Mucosa of rectum (tissue), 2 donors: ENCODE measurements at regions not wholly inside any gene's neighbourhood (a gene's known extent, or its start where the extent isn't known, plus 50 kb on each side); places are given as distances from the start of the nearest gene placed in this dataset.
"Not testable (repeated sequence)": the region's sequence is repeated elsewhere in the genome, so short reads cannot be mapped to it uniquely, and the experiment has no call there.

ENCODE experiments used
- H3K27ac ChIP-seq, 2 donors: one replicate each; pipeline ENCODE4 v1.7.0; 2013; ENCODE audit warnings: inconsistent platforms in 2 of 2, low read depth in 2 of 2, low read length in 2 of 2
- H3K27me3 ChIP-seq, 2 donors: one replicate each; pipeline ENCODE4 v1.7.0; 2013; ENCODE audit warnings: low read length in 2 of 2; ENCODE audit not compliant: control insufficient read depth in 2 of 2, insufficient read depth in 2 of 2
- H3K36me3 ChIP-seq, 2 donors: one replicate each; pipeline ENCODE4 v1.7.0; 2013; ENCODE audit warnings: low read length in 2 of 2; ENCODE audit not compliant: control insufficient read depth in 2 of 2, insufficient read depth in 2 of 2
- H3K4me1 ChIP-seq, 2 donors: one replicate each; pipeline ENCODE4 v1.7.0; 2013; ENCODE audit warnings: low read length in 2 of 2, mild to moderate bottlenecking in 1 of 2; ENCODE audit not compliant: control insufficient read depth in 2 of 2, insufficient read depth in 2 of 2
- H3K4me3 ChIP-seq, 2 donors: one replicate each; pipeline ENCODE4 v1.7.0; 2013; ENCODE audit warnings: low read length in 2 of 2
- H3K9ac ChIP-seq, 2 donors: one replicate each; pipeline ENCODE4 v1.7.0; 2013; ENCODE audit warnings: low read length in 2 of 2, low read depth in 1 of 2, mild to moderate bottlenecking in 1 of 2
- H3K9me3 ChIP-seq, 2 donors: one replicate each; pipeline ENCODE4 v1.7.0; 2013; ENCODE audit warnings: low read length in 2 of 2; ENCODE audit not compliant: control insufficient read depth in 2 of 2
- donor health status: healthy.
- donor health status: Normal muscosa, but diverticular disease.

DNA sequence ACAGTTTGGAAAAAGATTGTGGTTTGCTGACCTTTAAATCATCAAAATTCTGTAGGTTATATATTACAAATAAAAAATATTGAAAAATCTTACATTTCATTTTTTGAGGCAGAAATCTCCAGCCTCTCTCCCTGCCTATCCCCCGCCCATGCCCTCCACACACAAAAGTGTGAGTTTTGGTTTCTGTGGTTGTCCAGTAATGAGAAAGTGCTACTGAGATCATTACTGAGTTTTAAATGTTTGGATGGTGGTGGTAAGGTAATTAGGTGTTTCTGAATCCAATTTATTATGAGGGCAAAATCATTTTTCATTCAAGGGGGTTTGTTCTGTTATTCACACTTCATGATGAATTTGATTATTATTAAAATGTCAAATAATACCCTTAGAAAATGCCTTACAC, 448.0 kb upstream of the SLC10A2 start:
- Histone ChIP-seq H3K4me3 (no peak overlapping the region), H3K27ac (no peak overlapping the region), H3K27me3 (no peaks in the 10 kb centered on the region), H3K9me3 (no peaks in the 10 kb centered on the region), H3K9ac (no peak overlapping the region), H3K4me1 (peaks cover 0 to 9% of the 10 kb centered on the region in 2 donors), H3K36me3 (no peaks in the 10 kb centered on the region)

DNA sequence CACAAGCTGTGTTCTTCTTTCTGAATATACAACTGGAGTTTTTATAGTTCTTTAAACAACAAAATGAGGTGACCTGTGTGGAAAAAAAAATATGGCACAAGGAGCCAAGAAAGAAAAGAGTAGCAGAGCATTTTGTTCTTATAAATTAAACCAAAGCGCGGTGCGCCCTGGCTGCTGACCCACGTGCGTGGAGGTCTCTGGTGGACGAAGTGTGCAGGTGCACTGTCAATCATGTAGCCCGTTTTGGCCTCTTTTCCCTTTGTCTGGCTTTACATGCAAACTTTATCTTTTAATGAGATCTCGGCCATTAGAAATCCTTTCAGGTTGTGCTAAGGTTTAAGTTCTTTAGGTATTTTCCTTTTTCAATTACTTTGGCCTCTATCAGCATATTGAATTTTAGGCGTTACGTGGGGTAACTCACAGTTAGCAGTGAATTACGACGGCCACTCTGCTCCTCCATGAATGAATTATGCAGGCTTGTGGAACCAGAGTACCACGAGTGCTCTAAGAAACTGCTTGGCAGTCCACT, 443.9 kb upstream of the SLC10A2 start:
- Histone ChIP-seq H3K4me1 (no peaks in the 10 kb centered on the region), H3K27me3 (no peaks in the 10 kb centered on the region), H3K27ac (no peak overlapping the region), H3K36me3 (no peaks in the 10 kb centered on the region), H3K4me3 (no peak overlapping the region), H3K9me3 (no peaks in the 10 kb centered on the region), H3K9ac (no peak overlapping the region)

DNA sequence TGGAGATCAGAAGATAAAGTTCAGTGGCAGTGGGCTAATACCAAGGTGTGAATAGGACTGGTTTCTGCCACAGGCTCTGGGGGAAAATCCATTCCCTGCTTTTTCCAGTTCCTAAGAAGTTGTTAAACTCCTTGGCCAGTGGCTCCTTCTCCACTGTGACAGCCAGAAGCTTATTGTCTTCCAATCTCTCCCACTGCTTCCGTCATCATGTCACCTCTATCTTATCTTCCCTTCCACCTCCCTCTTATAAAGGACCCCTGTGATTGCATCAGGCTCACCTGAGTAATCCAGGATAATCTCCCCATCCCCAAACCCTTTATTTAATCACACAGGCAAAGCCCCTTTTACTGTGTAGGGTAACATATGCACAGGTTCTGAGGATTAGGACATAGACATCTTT, 431.2 kb upstream of the SLC10A2 start:
- Histone ChIP-seq H3K9me3 (no peaks in the 10 kb centered on the region), H3K9ac (no peak overlapping the region), H3K4me3 (no peak overlapping the region), H3K27me3 (no peaks in the 10 kb centered on the region), H3K27ac (no peak overlapping the region), H3K36me3 (no peaks in the 10 kb centered on the region), H3K4me1 (no peaks in the 10 kb centered on the region)

DNA sequence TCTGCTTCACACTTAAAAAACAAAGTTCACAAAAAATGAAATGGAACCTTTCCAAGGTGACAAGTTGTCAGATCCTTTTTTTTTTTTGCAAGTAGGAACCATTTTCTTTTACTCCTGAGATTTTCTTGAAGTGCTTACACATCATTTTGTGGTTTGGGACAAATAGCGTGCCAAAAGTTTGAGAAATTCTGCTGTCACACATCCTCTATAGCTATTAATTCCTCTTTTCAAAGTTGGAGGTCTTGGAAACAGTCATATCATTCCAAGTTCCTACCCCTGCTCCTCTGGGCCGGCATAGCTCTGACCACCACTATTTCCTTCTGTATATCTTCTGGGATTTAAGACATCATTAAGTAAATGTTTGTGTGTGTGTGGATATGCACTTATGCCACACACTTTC, 421.6 kb upstream of the SLC10A2 start:
- no peak overlapping the region for H3K27ac ChIP-seq
- no peaks in the 10 kb centered on the region for H3K4me1 ChIP-seq
- no peaks in the 10 kb centered on the region for H3K27me3 ChIP-seq
- H3K4me3 ChIP-seq = no peak overlapping the region
- H3K36me3 ChIP-seq = no peaks in the 10 kb centered on the region
- no peaks in the 10 kb centered on the region for H3K9me3 ChIP-seq
- H3K9ac ChIP-seq = no peak overlapping the region

DNA sequence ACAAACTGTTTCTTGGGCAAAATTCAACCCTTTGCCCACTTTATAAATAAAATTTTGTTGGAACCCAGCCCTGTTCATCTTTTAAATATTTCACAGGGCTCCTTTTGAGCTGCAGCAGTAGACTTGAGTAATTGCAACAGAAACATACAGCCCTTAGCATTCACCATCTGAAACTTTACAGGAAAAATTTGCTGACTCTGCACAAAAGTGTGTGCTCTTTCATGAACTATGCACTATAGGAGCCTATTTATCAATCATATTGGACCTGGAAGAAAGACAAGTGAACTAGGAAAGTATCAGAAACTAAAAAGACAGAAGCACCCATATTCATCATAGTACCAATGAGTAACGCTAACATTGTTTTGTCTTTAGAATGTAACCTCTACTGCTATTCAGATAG, 406.9 kb upstream of the SLC10A2 start:
- H3K9me3 ChIP-seq = no peaks in the 10 kb centered on the region
- H3K36me3 ChIP-seq = no peaks in the 10 kb centered on the region

DNA sequence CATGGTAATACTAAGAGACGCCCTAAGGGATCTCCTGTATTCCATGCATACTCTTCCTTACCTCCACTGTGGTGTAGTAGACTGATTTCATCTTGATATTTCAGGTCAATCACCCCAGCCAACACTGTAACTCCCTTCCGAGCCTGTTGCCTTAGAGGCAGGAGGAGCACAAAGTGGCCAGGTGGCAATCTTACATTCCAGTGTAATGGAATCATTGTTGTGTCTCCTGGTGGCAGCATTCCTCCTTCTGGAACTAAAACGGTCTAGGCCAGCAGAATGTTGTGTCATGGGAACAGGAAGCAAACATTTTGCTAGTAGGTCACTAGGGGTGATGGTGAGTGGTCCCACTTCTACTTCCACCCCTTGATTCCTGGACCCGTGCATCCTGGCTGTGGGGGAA, 405.7 kb upstream of the SLC10A2 start:
- H3K4me3 ChIP-seq = no peak overlapping the region
- no peaks in the 10 kb centered on the region for H3K27me3 ChIP-seq
- H3K36me3 ChIP-seq = no peaks in the 10 kb centered on the region
- no peak overlapping the region for H3K27ac ChIP-seq
- no peaks in the 10 kb centered on the region for H3K9me3 ChIP-seq
- no peaks in the 10 kb centered on the region for H3K4me1 ChIP-seq
- no peak overlapping the region for H3K9ac ChIP-seq

More for the DNA sequence above, 406.9 kb upstream of the SLC10A2 start:
- no peak overlapping the region for H3K9ac ChIP-seq
- no peak overlapping the region for H3K27ac ChIP-seq
- H3K27me3 ChIP-seq = no peaks in the 10 kb centered on the region
- no peaks in the 10 kb centered on the region for H3K4me1 ChIP-seq
- no peak overlapping the region for H3K4me3 ChIP-seq

DNA sequence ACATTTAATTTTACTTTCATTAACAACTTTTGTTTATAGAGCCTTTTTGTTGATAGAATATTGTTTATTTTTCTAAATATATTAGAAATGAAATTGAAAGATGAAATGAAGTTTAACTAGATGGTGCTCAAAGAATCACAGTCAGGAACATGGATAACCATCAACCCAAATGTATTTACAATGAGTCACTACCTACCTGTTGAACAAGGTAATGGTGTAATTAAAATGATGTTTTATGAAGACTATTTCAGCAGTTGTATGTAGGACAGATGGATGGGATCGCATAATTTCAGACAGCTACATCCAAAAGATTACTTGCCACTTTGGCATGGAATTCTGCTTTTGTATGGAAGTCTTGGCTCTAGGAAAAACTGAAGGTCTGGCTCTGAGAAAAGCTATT, 403.6 kb upstream of the SLC10A2 start:
- Histone ChIP-seq H3K9ac (no peak overlapping the region), H3K36me3 (no peaks in the 10 kb centered on the region), H3K9me3 (no peaks in the 10 kb centered on the region), H3K27me3 (no peaks in the 10 kb centered on the region), H3K27ac (no peak overlapping the region), H3K4me3 (no peak overlapping the region), H3K4me1 (no peaks in the 10 kb centered on the region)

DNA sequence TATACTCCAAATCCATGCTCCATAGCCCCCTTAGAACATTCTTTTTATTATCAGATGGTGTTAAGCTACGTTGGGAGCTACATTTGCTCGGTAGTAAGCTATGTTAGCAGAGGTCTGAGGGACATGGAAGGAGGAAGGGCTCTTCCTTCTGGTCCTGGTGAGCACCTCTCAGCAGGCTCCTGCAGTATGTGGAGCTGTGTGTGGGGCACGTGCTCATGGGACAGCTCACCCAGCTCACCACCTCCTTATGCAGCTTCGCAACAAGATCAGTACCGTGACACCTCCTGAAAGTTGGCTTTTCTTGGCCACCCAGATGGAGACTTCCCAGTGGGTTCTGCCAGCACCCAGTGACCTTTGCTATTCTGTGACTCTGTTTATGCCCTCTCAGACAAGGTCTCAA, 400.5 kb upstream of the SLC10A2 start:
- Histone ChIP-seq H3K9me3 (no peaks in the 10 kb centered on the region), H3K9ac (no peak overlapping the region), H3K4me3 (no peak overlapping the region), H3K36me3 (no peaks in the 10 kb centered on the region), H3K4me1 (no peaks in the 10 kb centered on the region), H3K27me3 (no peaks in the 10 kb centered on the region), H3K27ac (no peak overlapping the region)

DNA sequence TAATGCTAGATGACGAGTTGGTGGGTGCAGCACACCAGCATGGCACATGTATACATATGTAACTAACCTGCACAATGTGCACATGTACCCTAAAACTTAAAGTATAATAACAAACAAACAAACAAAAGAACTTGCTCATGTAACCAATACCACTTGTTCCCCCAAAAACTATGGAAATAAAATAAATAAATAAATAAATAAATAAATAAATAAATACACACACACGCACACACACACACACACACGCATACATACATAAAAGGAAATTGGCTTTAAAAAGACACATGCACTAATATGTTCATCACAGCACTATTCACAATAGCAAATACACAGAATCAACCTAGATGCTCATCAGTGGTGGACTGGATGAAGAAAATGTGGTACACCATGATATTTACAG, 394.0 kb upstream of the SLC10A2 start:
- H3K27me3 ChIP-seq, H3K9ac ChIP-seq, H3K4me3 ChIP-seq, H3K36me3 ChIP-seq, H3K9me3 ChIP-seq, H3K4me1 ChIP-seq, H3K27ac ChIP-seq: not testable (repeated sequence)

DNA sequence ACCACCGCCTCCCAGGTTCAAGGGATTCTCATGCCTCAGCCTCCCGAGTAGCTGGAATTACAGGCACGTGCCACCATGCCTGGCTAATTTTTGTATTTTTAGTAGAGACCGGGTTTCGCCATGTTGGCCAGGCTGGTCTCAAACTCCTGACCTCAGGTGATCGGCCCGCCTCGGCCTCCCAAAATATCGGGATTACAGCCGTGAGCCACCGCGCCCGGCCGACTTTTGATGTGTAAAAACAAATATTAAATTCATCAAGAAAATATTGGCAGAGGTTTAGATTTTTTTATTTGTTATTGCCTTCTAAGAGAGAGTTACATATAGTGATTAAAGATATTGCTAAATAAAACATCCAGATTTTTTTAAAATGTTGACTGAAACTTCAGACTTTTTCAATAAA, 390.8 kb upstream of the SLC10A2 start:
- H3K9me3 ChIP-seq = not testable (repeated sequence)

DNA sequence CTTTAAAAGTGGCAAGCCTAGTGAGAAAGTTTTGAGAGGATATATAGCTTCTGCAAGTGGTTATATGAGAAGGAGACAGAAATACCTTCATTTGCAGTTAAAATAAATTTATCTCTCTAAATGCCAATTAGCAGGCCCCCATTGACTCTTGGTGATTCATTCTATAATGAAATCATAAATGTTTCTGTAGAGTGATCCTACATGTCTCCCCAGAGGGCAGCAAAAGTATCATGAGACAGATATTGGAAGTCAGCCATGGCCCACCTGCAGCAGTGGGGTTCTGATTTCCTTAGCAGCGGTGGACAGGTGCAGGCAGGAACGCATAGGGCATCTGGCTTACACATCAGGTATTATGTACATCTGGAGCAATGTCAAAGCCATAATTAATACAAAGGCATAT, 385.4 kb upstream of the SLC10A2 start:
- H3K4me1 ChIP-seq = no peaks in the 10 kb centered on the region
- H3K36me3 ChIP-seq = no peaks in the 10 kb centered on the region
- H3K9me3 ChIP-seq = no peaks in the 10 kb centered on the region
- no peak overlapping the region for H3K4me3 ChIP-seq
- H3K27me3 ChIP-seq = no peaks in the 10 kb centered on the region
- H3K9ac ChIP-seq = no peak overlapping the region
- H3K27ac ChIP-seq = no peak overlapping the region

More for the DNA sequence above, 390.8 kb upstream of the SLC10A2 start:
- not testable (repeated sequence) for H3K27me3 ChIP-seq, H3K4me1 ChIP-seq, H3K36me3 ChIP-seq, H3K4me3 ChIP-seq, H3K9ac ChIP-seq, H3K27ac ChIP-seq
